K562 (cell line): ENCODE measurements at regions not wholly inside any gene's neighbourhood (a gene's known extent, or its start where the extent isn't known, plus 50 kb on each side); places are given as distances from the start of the nearest gene placed in this dataset.

Source experiments
- ATAC-seq: fragments of 200-7000 bp; cut with Tn5 transposase; 3 replicates; pipeline ENCODE4 v1.9.1; 2020; ENCODE audit warnings: moderate library complexity
- BruUV-seq: library from RNA; stranded (reverse); fragments of 400-500 nt; replicated peaks from 2 replicates; lab custom pipeline; 2021; lab: Mats Ljungman, UMichigan
- CTCF ChIA-PET: fragments of 300-600 bp; formaldehyde crosslinking; extraction: SDS; loops from one replicate; lab custom pipeline; 2021; ENCODE audit warnings: low intra/inter-chr PET ratio; lab: Yijun Ruan, JAX
- POLR2A ChIA-PET: fragments of 300-600, 350-650 bp; sonication (Branson Sonifier 250); formaldehyde crosslinking; extraction: SDS; loops from one replicate; lab custom pipeline; 2021; ENCODE audit warnings: antibody characterized with exemption, inconsistent platforms; lab: Yijun Ruan, JAX
- DNase-seq, 4 experiments: peaks; one replicate each; pipeline versions ENCODE4 v3.0.0 to v3.0.0-alpha.2; 2011 to 2018; ENCODE audit warnings: low spot score in 3 of 4, mixed read lengths in 3 of 4; ENCODE audit errors: extremely low read depth in 1 of 4
- FAIRE-seq: peaks from 2 replicates; lab custom pipeline; 2011; peaks lifted over from hg19 to GRCh38; lab: Jason Lieb, UNC
- H2AFZ ChIP-seq: 2 replicates; pipeline ENCODE4 v1.6.0; 2011; ENCODE audit warnings: low read depth, low read length, control low read depth, inconsistent platforms
- H3K27ac ChIP-seq: fragments of 200-600 bp; 3 replicates; pipeline ENCODE4 v1.8.0; 2011; ENCODE audit warnings: low read depth, mild to moderate bottlenecking, control low read depth, inconsistent platforms, low read length, moderate library complexity, mixed read lengths; ENCODE audit errors: extremely low read depth
- H3K27me3 ChIP-seq, 2 experiments: fragments of 300-600 bp in 1 of 2; 2 replicates in 1 of 2; 3 replicates in 1 of 2; pipeline versions ENCODE4 v1.6.0 to v1.8.0; 2011; ENCODE audit warnings: inconsistent platforms in 2 of 2, low read length in 2 of 2, mild to moderate bottlenecking in 1 of 2, mixed read lengths in 1 of 2, moderate library complexity in 1 of 2; ENCODE audit not compliant: control insufficient read depth in 2 of 2, insufficient read depth in 2 of 2
- H3K36me3 ChIP-seq: fragments of 300-600 bp; 3 replicates; pipeline ENCODE4 v1.8.0; 2011; ENCODE audit warnings: mild to moderate bottlenecking, low read length, inconsistent platforms; ENCODE audit not compliant: control insufficient read depth, insufficient read depth
- H3K4me1 ChIP-seq, 2 experiments: fragments of 200-600 bp in 1 of 2; replicated peaks in 1 of 2; 2 replicates in 1 of 2; 3 replicates in 1 of 2; pipeline versions ENCODE4 v1.5.1 to v1.8.0; 2011; ENCODE audit warnings: inconsistent platforms in 2 of 2, low read length in 2 of 2, mild to moderate bottlenecking in 1 of 2, mixed read lengths in 1 of 2, moderate library complexity in 1 of 2; ENCODE audit not compliant: control insufficient read depth in 2 of 2, insufficient read depth in 2 of 2
- H3K4me2 ChIP-seq: 2 replicates; pipeline ENCODE4 v1.6.1; 2011; ENCODE audit warnings: low read length, control low read depth, inconsistent platforms, mixed read lengths; ENCODE audit not compliant: insufficient read depth
- H3K4me3 ChIP-seq: fragments of 200-600 bp; sonication (generic), shearing (Covaris generic); 2 replicates; pipeline ENCODE4 v1.5.1; 2016; ENCODE audit warnings: control low read depth, inconsistent platforms
- H3K79me2 ChIP-seq: fragments of 200-600 bp; 3 replicates; pipeline ENCODE4 v1.8.0; 2011; ENCODE audit warnings: low read length, inconsistent platforms; ENCODE audit not compliant: control insufficient read depth, insufficient read depth
- H3K9ac ChIP-seq, 2 experiments: 2 replicates each; pipeline versions ENCODE4 v1.6.0 to v1.6.1; 2011; ENCODE audit warnings: low read depth in 2 of 2, low read length in 2 of 2, control low read depth in 1 of 2, inconsistent platforms in 1 of 2, mild to moderate bottlenecking in 1 of 2, mixed read lengths in 1 of 2; ENCODE audit not compliant: insufficient read depth in 1 of 2
- H3K9me1 ChIP-seq: one replicate; pipeline ENCODE4 v1.6.0; 2011; ENCODE audit warnings: inconsistent platforms, mild to moderate bottlenecking, low read length, moderate library complexity; ENCODE audit not compliant: control insufficient read depth, insufficient read depth
- H3K9me3 ChIP-seq: replicated peaks from 2 replicates; pipeline ENCODE4 v1.5.1; 2011; ENCODE audit warnings: low read depth, low read length, inconsistent platforms; ENCODE audit not compliant: control insufficient read depth, insufficient read depth
- H4K20me1 ChIP-seq: replicated peaks from 2 replicates; pipeline ENCODE4 v1.6.1; 2011; ENCODE audit warnings: low read length, inconsistent platforms, mixed read lengths; ENCODE audit not compliant: control insufficient read depth, insufficient read depth
- CAMTA2 ChIP-seq: fragments of 250-450 bp; sonication (Bioruptor Pico); conservative IDR thresholded peaks from 2 replicates; pipeline ENCODE4 v1.5.1; 2022
- CBX2 ChIP-seq: fragments of 200-600 bp; sonication (generic); IDR thresholded peaks from one replicate; pipeline ENCODE4 v1.6.1; 2012; ENCODE audit warnings: mild to moderate bottlenecking, low read length, inconsistent platforms; ENCODE audit not compliant: insufficient read depth, poor library complexity, severe bottlenecking
- FOXK2 ChIP-seq, 2 experiments: fragments of 450-650 bp; IDR thresholded peaks in 1 of 2; conservative IDR thresholded peaks in 1 of 2; 2 replicates each; pipeline ENCODE4 v1.6.1; 2016; ENCODE audit warnings: low read depth in 2 of 2, mild to moderate bottlenecking in 1 of 2
- SAFB ChIP-seq: fragments of 200-400 bp; formaldehyde crosslinking; IDR thresholded peaks from 2 replicates; pipeline ENCODE4 v1.6.1; 2017; ENCODE audit warnings: low read depth, low read length, borderline replicate concordance
- SIN3A ChIP-seq, 2 experiments: fragments of 150-350 bp in 1 of 2; IDR thresholded peaks; 2 replicates each; pipeline ENCODE4 v1.6.1; 2011 to 2016; ENCODE audit warnings: borderline replicate concordance in 2 of 2, low read depth in 2 of 2, low read length in 2 of 2, mild to moderate bottlenecking in 2 of 2, moderate library complexity in 2 of 2; ENCODE audit not compliant: control insufficient read depth in 1 of 2
- SREBF1 ChIP-seq: fragments of 150-350 bp; IDR thresholded peaks from 2 replicates; pipeline ENCODE4 v1.6.1; 2014; ENCODE audit warnings: antibody characterized with exemption, low read depth, low read length, borderline replicate concordance
- TAF7 ChIP-seq: fragments of 450-650 bp; IDR thresholded peaks from 2 replicates; pipeline ENCODE4 v1.6.1; 2016; ENCODE audit warnings: missing genetic modification characterization, missing compliant biosample characterization
- TAF9B ChIP-seq: fragments of 450-650 bp; IDR thresholded peaks from 2 replicates; pipeline ENCODE4 v1.6.1; 2018; ENCODE audit warnings: mild to moderate bottlenecking; ENCODE audit not compliant: partially characterized antibody
- TRIM28 ChIP-seq: fragments of 450-650 bp; IDR thresholded peaks from 2 replicates; pipeline ENCODE4 v1.6.1; 2017
- ZKSCAN1 ChIP-seq: fragments of 150-350 bp; IDR thresholded peaks from 2 replicates; pipeline ENCODE4 v1.6.1; 2016; ENCODE audit warnings: low read depth, low read length
- ZKSCAN3 ChIP-seq: fragments of 250-450 bp; sonication (Bioruptor Pico); IDR thresholded peaks from 2 replicates; pipeline ENCODE4 v1.4.0; 2020
- ZNF212 ChIP-seq: fragments of 450-650 bp; formaldehyde crosslinking; IDR thresholded peaks from 2 replicates; pipeline ENCODE4 v1.4.0; 2020; ENCODE audit warnings: mild to moderate bottlenecking
- ZNF41 ChIP-seq: fragments of 250-450 bp; sonication (Bioruptor Pico); conservative IDR thresholded peaks from 2 replicates; pipeline ENCODE4 v1.4.0; 2020; ENCODE audit warnings: mild to moderate bottlenecking
- ZNF707 ChIP-seq: fragments of 250-450 bp; sonication (Bioruptor Pico); conservative IDR thresholded peaks from 2 replicates; pipeline ENCODE4 v1.8.0; 2022; ENCODE audit warnings: inconsistent platforms, mild to moderate bottlenecking, moderate library complexity
- ZNF77 ChIP-seq: fragments of 250-450 bp; sonication (Bioruptor Pico); IDR thresholded peaks from 2 replicates; pipeline ENCODE4 v1.5.0; 2020
- WGBS: fragments of 100-300 bp; shearing (Covaris generic); methylation state at CpG from one replicate; pipeline ENCODE4 v1.1.6; 2016; ENCODE audit warnings: low coverage, mixed read lengths; ENCODE audit not compliant: insufficient coverage; ENCODE audit errors: missing lambda C conversion rate; 5-methylcytosine and 5-hydroxymethylcytosine counted together
- in situ Hi-C: fragments of 300-500 bp; cut with MboI; formaldehyde crosslinking; loops from 4 replicates; pipeline ENCODE4 v1.15.0; 2018; ENCODE audit warnings: inconsistent platforms, mixed read lengths
- intact Hi-C: fragments of 100-400 bp; cut with micrococcal nuclease; formaldehyde crosslinking; loops from 2 replicates; pipeline ENCODE4 v1.14.2; 2022
- TF ChIP-seq, protein P1 (sequence below): fragments of 450-650 bp; formaldehyde crosslinking; IDR thresholded peaks from 2 replicates; pipeline ENCODE4 v1.4.0; 2020; ENCODE audit warnings: mild to moderate bottlenecking, moderate library complexity
- TF ChIP-seq, protein P2 (sequence below): sonication (generic); formaldehyde crosslinking; IDR thresholded peaks from 2 replicates; pipeline ENCODE4 v1.8.0; 2022; ENCODE audit warnings: mild to moderate bottlenecking, missing genetic modification reagents

GRCh38 chr3:127457546-127458145, 132.9 kb downstream of the TPRA1 start:
- in situ Hi-C loops = loop anchor here (10.0 kb wide), 1 partner anchor 783 kb away; no protein-coding TSS in a partner anchor
- H3K9me3 ChIP-seq = no peaks in the 10 kb centered on the region
- 3% methylated on average over 5 of the region's 6 CpGs for WGBS
- TF ChIP-seq ZNF707 (no peak), TRIM28 (no peak), ZKSCAN3 (no peak), FOXK2 (conservative IDR thresholded peaks at IDR 0.05 in 1 of 2, IDR thresholded peaks at IDR 0.05 in 1 of 2; ENCODE audit: low read depth in 2 of 2) (no peak), TAF9B (no peak), SIN3A (IDR thresholded peaks at IDR 0.05; ENCODE audit: borderline replicate concordance in 2 of 2, control insufficient read depth in 1 of 2, low read depth in 2 of 2, low read length in 2 of 2) (no peak), TAF7 (tag) (no peak), ZNF41 (no peak), CAMTA2 (CRISPR knock-in tag) (no peak), ZNF212 (CRISPR knock-in tag) (no peak), SREBF1 (no peak), CBX2 (no peak), ZNF77 (CRISPR knock-in tag) (no peak), ZKSCAN1 (no peak), SAFB (no peak)
- TF ChIP-seq, protein P1, sequence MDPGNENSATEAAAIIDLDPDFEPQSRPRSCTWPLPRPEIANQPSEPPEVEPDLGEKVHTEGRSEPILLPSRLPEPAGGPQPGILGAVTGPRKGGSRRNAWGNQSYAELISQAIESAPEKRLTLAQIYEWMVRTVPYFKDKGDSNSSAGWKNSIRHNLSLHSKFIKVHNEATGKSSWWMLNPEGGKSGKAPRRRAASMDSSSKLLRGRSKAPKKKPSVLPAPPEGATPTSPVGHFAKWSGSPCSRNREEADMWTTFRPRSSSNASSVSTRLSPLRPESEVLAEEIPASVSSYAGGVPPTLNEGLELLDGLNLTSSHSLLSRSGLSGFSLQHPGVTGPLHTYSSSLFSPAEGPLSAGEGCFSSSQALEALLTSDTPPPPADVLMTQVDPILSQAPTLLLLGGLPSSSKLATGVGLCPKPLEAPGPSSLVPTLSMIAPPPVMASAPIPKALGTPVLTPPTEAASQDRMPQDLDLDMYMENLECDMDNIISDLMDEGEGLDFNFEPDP (CRISPR knock-in tag) = no peak
- TF ChIP-seq, protein P2, sequence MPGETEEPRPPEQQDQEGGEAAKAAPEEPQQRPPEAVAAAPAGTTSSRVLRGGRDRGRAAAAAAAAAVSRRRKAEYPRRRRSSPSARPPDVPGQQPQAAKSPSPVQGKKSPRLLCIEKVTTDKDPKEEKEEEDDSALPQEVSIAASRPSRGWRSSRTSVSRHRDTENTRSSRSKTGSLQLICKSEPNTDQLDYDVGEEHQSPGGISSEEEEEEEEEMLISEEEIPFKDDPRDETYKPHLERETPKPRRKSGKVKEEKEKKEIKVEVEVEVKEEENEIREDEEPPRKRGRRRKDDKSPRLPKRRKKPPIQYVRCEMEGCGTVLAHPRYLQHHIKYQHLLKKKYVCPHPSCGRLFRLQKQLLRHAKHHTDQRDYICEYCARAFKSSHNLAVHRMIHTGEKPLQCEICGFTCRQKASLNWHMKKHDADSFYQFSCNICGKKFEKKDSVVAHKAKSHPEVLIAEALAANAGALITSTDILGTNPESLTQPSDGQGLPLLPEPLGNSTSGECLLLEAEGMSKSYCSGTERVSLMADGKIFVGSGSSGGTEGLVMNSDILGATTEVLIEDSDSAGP = no peak

More at GRCh38 chr3:127457546-127458145, 132.9 kb downstream of the TPRA1 start:
- Histone ChIP-seq H3K27me3 (peaks cover 2 to 38% of the 10 kb centered on the region in 2 experiments; a peak in 3 of 5 replicates), H3K9ac (no peak overlapping the region), H3K27ac (no peak overlapping the region), H4K20me1 (0 out of 2 replicates have a peak, but pooled peaks cover 4% of the 10 kb centered on the region), H2AFZ (no peak overlapping the region), H3K4me1 (peaks cover 0 to 12% of the 10 kb centered on the region in 2 experiments; a peak in 2 of 5 replicates), H3K79me2 (no peaks in the 10 kb centered on the region), H3K9me1 (no peaks in the 10 kb centered on the region), H3K4me3 (no peak overlapping the region), H3K4me2 (no peak overlapping the region), H3K36me3 (no peaks in the 10 kb centered on the region)
- intact Hi-C loops = loop anchor here (10.0 kb wide), 1 partner anchor 783 kb away; no protein-coding TSS in a partner anchor
- no peak for DNase-seq
- no peak for ATAC-seq
- ChIA-PET POLR2A (no interaction called here), CTCF (no interaction called here)
- FAIRE-seq = no peak
- BruUV-seq = no TSS peak
